IMR-90 (cell line): ENCODE measurements at regions not wholly inside any gene's neighbourhood (a gene's known extent, or its start where the extent isn't known, plus 50 kb on each side); places are given as distances from the start of the nearest gene placed in this dataset.

Experiments used
- ATAC-seq: fragments of 200-7000 bp; cut with Tn5 transposase; 2 replicates; pipeline ENCODE4 v1.9.1; 2020; ENCODE audit warnings: low read depth, mild to moderate bottlenecking, moderate library complexity
- BruUV-seq: library from RNA; stranded (reverse); fragments of 400-500 nt; replicated peaks from 2 replicates; lab custom pipeline; 2021; lab: Mats Ljungman, UMichigan
- CTCF ChIA-PET: fragments of 300-600 bp; formaldehyde crosslinking; extraction: SDS; loops from one replicate; lab custom pipeline; 2021; ENCODE audit warnings: antibody characterized with exemption; lab: Yijun Ruan, JAX
- POLR2A ChIA-PET: fragments of 300-600 bp; sonication (Branson Sonifier 250); formaldehyde crosslinking; loops from one replicate; lab custom pipeline; 2022; ENCODE audit warnings: antibody characterized with exemption; ENCODE audit not compliant: unreplicated experiment; lab: Charles Lee
- DNase-seq: peaks from one replicate; pipeline ENCODE4 v3.0.0; 2013
- H2AFZ ChIP-seq: replicated peaks from 2 replicates; pipeline ENCODE3; 2013; ENCODE audit warnings: low read length, mild to moderate bottlenecking; ENCODE audit not compliant: poor library complexity
- H2AK5ac ChIP-seq: 2 replicates; pipeline ENCODE4 v1.6.1; 2013; ENCODE audit warnings: low read depth, low read length, inconsistent platforms
- H2AK9ac ChIP-seq: replicated peaks from 2 replicates; pipeline ENCODE3; 2013; ENCODE audit warnings: mild to moderate bottlenecking, low read depth, low read length, moderate library complexity; ENCODE audit not compliant: poor library complexity
- H2BK120ac ChIP-seq: 2 replicates; pipeline ENCODE4 v1.6.1; 2013; ENCODE audit warnings: low read depth, low read length, inconsistent platforms
- H2BK15ac ChIP-seq: 3 replicates; pipeline ENCODE4 v1.6.1; 2013; ENCODE audit warnings: low read depth, low read length, inconsistent platforms
- H2BK20ac ChIP-seq: 2 replicates; pipeline ENCODE4 v1.6.1; 2013; ENCODE audit warnings: low read depth, mild to moderate bottlenecking, inconsistent platforms, low read length, moderate library complexity
- H2BK5ac ChIP-seq: 2 replicates; pipeline ENCODE4 v1.6.1; 2013; ENCODE audit warnings: mild to moderate bottlenecking, low read depth, low read length, inconsistent platforms; ENCODE audit not compliant: poor library complexity, severe bottlenecking
- H3K14ac ChIP-seq: replicated peaks from 2 replicates; pipeline ENCODE4 v1.6.1; 2013; ENCODE audit warnings: low read depth, low read length, inconsistent platforms
- H3K18ac ChIP-seq: 2 replicates; pipeline ENCODE4 v1.6.1; 2013; ENCODE audit warnings: low read depth, low read length, control low read depth
- H3K23ac ChIP-seq: 2 replicates; pipeline ENCODE4 v1.6.1; 2013; ENCODE audit warnings: low read depth, low read length, inconsistent platforms
- H3K27ac ChIP-seq: 2 replicates; pipeline ENCODE4 v1.5.1; 2013; ENCODE audit warnings: mild to moderate bottlenecking, control low read depth, low read length; ENCODE audit not compliant: insufficient read depth
- H3K27me3 ChIP-seq: 2 replicates; pipeline ENCODE4 v1.6.1; 2013; ENCODE audit warnings: low read length; ENCODE audit not compliant: control insufficient read depth, insufficient read depth
- H3K36me3 ChIP-seq: 2 replicates; pipeline ENCODE4 v1.6.1; 2013; ENCODE audit warnings: low read length, mixed read lengths; ENCODE audit not compliant: control insufficient read depth, insufficient read depth
- H3K4ac ChIP-seq: 2 replicates; pipeline ENCODE4 v1.6.1; 2013; ENCODE audit warnings: low read depth, low read length, inconsistent platforms
- H3K4me1 ChIP-seq: 2 replicates; pipeline ENCODE4 v1.6.1; 2013; ENCODE audit warnings: low read length, mixed read lengths; ENCODE audit not compliant: control insufficient read depth, insufficient read depth
- H3K4me2 ChIP-seq: 2 replicates; pipeline ENCODE4 v1.6.1; 2013; ENCODE audit warnings: low read depth, mild to moderate bottlenecking, control low read depth, low read length, moderate library complexity
- H3K4me3 ChIP-seq: 2 replicates; pipeline ENCODE4 v1.5.1; 2013; ENCODE audit warnings: low read depth, mild to moderate bottlenecking, control low read depth, low read length, moderate library complexity; ENCODE audit not compliant: insufficient read depth
- H3K56ac ChIP-seq: 2 replicates; pipeline ENCODE4 v1.6.1; 2013; ENCODE audit warnings: low read length, inconsistent platforms; ENCODE audit not compliant: insufficient read depth; ENCODE audit errors: extremely low read depth
- H3K79me1 ChIP-seq, 2 experiments: 2 replicates each; pipeline ENCODE4 v1.6.1; 2013; ENCODE audit warnings: low read length in 2 of 2, inconsistent platforms in 1 of 2, low read depth in 1 of 2
- H3K9ac ChIP-seq: 2 replicates; pipeline ENCODE4 v1.6.1; 2013; ENCODE audit warnings: low read depth, low read length, control low read depth
- H3K9me1 ChIP-seq: 2 replicates; pipeline ENCODE4 v1.6.1; 2013; ENCODE audit warnings: low read length, inconsistent platforms; ENCODE audit not compliant: insufficient read depth
- H3K9me3 ChIP-seq: 2 replicates; pipeline ENCODE4 v1.6.1; 2013; ENCODE audit warnings: low read length; ENCODE audit not compliant: control insufficient read depth, insufficient read depth
- H4K20me1 ChIP-seq: 2 replicates; pipeline ENCODE4 v1.6.1; 2013; ENCODE audit warnings: low read length, inconsistent platforms; ENCODE audit not compliant: insufficient read depth
- H4K5ac ChIP-seq: 2 replicates; pipeline ENCODE4 v1.6.1; 2013; ENCODE audit warnings: mild to moderate bottlenecking, low read depth, low read length, control low read depth
- H4K8ac ChIP-seq, 2 experiments: 2 replicates each; pipeline ENCODE4 v1.6.1; 2013; ENCODE audit warnings: low read depth in 2 of 2, low read length in 2 of 2, control low read depth in 1 of 2, inconsistent platforms in 1 of 2
- H4K91ac ChIP-seq: 2 replicates; pipeline ENCODE4 v1.6.1; 2013; ENCODE audit warnings: low read depth, low read length, inconsistent platforms; ENCODE audit not compliant: insufficient read depth
- BHLHE40 ChIP-seq: fragments of 150-350 bp; IDR thresholded peaks from 2 replicates; pipeline ENCODE4 v1.6.1; 2016; ENCODE audit warnings: mild to moderate bottlenecking, low read depth, low read length
- CTCF ChIP-seq: conservative IDR thresholded peaks from 2 replicates; pipeline ENCODE4 v1.5.1; 2012; ENCODE audit warnings: mild to moderate bottlenecking, low read depth, low read length, improper control_type of control experiment
- ELK1 ChIP-seq: fragments of 150-350 bp; IDR thresholded peaks from 2 replicates; pipeline ENCODE4 v1.6.1; 2016; ENCODE audit warnings: low read depth, mild to moderate bottlenecking, low read length, moderate library complexity, borderline replicate concordance
- MAZ ChIP-seq: IDR thresholded peaks from 2 replicates; pipeline ENCODE4 v1.6.1; 2012; ENCODE audit warnings: low read depth, mild to moderate bottlenecking, low read length, improper control_type of control experiment, moderate library complexity, borderline replicate concordance
- MXI1 ChIP-seq: IDR thresholded peaks from 2 replicates; pipeline ENCODE4 v1.6.1; 2012; ENCODE audit warnings: low read depth, mild to moderate bottlenecking, low read length, moderate library complexity, borderline replicate concordance
- RAD21 ChIP-seq: IDR thresholded peaks from 2 replicates; pipeline ENCODE4 v1.6.1; 2012; ENCODE audit warnings: low read length, improper control_type of control experiment
- RFX5 ChIP-seq: IDR thresholded peaks from 2 replicates; pipeline ENCODE4 v1.8.0; 2012; ENCODE audit warnings: low read depth, mild to moderate bottlenecking, low read length, moderate library complexity
- SMC3 ChIP-seq: fragments of 150-350 bp; IDR thresholded peaks from 2 replicates; pipeline ENCODE4 v1.6.1; 2016; ENCODE audit warnings: low read depth, mild to moderate bottlenecking, antibody characterized with exemption, low read length, moderate library complexity
- USF2 ChIP-seq: fragments of 150-350 bp; IDR thresholded peaks from 2 replicates; pipeline ENCODE4 v1.6.1; 2017; ENCODE audit warnings: mild to moderate bottlenecking, antibody characterized with exemption, low read length, low read depth
- dilution Hi-C: fragments of 300-500 bp; cut with HindIII; formaldehyde crosslinking; loops from one replicate; pipeline ENCODE4 v1.14.3; 2018; ENCODE audit warnings: low sequenced_read_pairs; ENCODE audit not compliant: unreplicated experiment
- in situ Hi-C: fragments of 300-500 bp; cut with MboI; formaldehyde crosslinking; loops from 3 replicates; pipeline ENCODE4 v1.14.3; 2019; ENCODE audit warnings: low sequenced_read_pairs, inconsistent platforms, mixed read lengths
- intact Hi-C: fragments of 100-400 bp; cut with micrococcal nuclease; formaldehyde crosslinking; loops from 2 replicates; pipeline ENCODE4 v1.10.0; 2022

- no peak overlapping the region for H3K14ac ChIP-seq
- DNase-seq: no peak
- H3K4ac ChIP-seq: no peak overlapping the region
- no peak overlapping the region for H4K8ac ChIP-seq
- H4K91ac ChIP-seq: no peak overlapping the region
- no peak overlapping the region for H3K18ac ChIP-seq
- BruUV-seq: no TSS peak
- no peak overlapping the region for H2AK9ac ChIP-seq
- H3K9ac ChIP-seq: no peak overlapping the region
- CTCF ChIA-PET: interaction anchor here (0.6 kb wide), 1 partner anchor 1082 kb away, joined by 4 read pairs; no protein-coding TSS in a partner anchor
- H3K56ac ChIP-seq: no peak overlapping the region
- no peak overlapping the region for H2BK20ac ChIP-seq
- TF ChIP-seq MXI1: no peak
- no peak for TF ChIP-seq BHLHE40
- TF ChIP-seq USF2: no peak
- TF ChIP-seq ELK1: no peak
- no peak for TF ChIP-seq RFX5
- TF ChIP-seq RAD21: no peak
- TF ChIP-seq CTCF: no peak
- no peak for TF ChIP-seq SMC3
- no peak for TF ChIP-seq MAZ
- H3K4me3 ChIP-seq: no peak overlapping the region
- dilution Hi-C loops: no loop called here
- no peak overlapping the region for H2BK15ac ChIP-seq
- H3K4me2 ChIP-seq: no peak overlapping the region
- H3K4me1 ChIP-seq: no peaks in the 10 kb centered on the region
- no peak overlapping the region for H2AFZ ChIP-seq
- H4K5ac ChIP-seq: no peak overlapping the region
- H2AK5ac ChIP-seq: no peak overlapping the region
- POLR2A ChIA-PET: no interaction called here
- no peaks in the 10 kb centered on the region for H3K27me3 ChIP-seq
- intact Hi-C loops: no loop called here
- no peaks in the 10 kb centered on the region for H3K9me3 ChIP-seq
- H3K36me3 ChIP-seq: no peaks in the 10 kb centered on the region
- no peak overlapping the region for H3K27ac ChIP-seq
- in situ Hi-C loops: no loop called here
- no peak for ATAC-seq
- no peak overlapping the region for H2BK120ac ChIP-seq
- no peaks in the 10 kb centered on the region for H4K20me1 ChIP-seq
- no peak overlapping the region for H3K23ac ChIP-seq
- no peaks in the 10 kb centered on the region for H3K9me1 ChIP-seq
- H2BK5ac ChIP-seq: no peak overlapping the region
- H3K79me1 ChIP-seq: no peaks in the 10 kb centered on the region
These were observed 531.2 kb upstream of the MGAT4C start for GRCh38 chr12:86787419-86787818.
